ENCODE measurements at regions not wholly inside any gene's neighbourhood (a gene's known extent, or its start where the extent isn't known, plus 50 kb on each side); places are given as distances from the start of the nearest gene placed in this dataset.

GRCh38 chr12:115398311-115398781 is 714.4 kb upstream of the TBX3 start:
- no peaks in the 10 kb centered on the region for H3K27me3 ChIP-seq
- no peaks in the 10 kb centered on the region for H3K36me3 ChIP-seq
- peaks cover 5 to 11% of the 10 kb centered on the region in 2 donors for H3K9me3 ChIP-seq
- TF ChIP-seq POLR2A (IDR thresholded peaks at IDR 0.05) (no peak), CTCF (IDR thresholded peaks at IDR 0.05) (peak in 2 of 3 donors; percentile 36 to 54), POLR2AphosphoS5 (IDR thresholded peaks at IDR 0.05) (peak in 1 of 3 donors; percentile 15)
- no peaks in the 10 kb centered on the region for H3K4me1 ChIP-seq
- intact Hi-C loops (cut with DNase I; ENCODE audit: low total_unique reads): no loop called here
- H3K27ac ChIP-seq: peak overlapping the region in 1 of 2 donors; percentile 25
- DNase-seq (ENCODE audit: low spot score in 2 of 2): peak; percentile 56 to 83
- H3K4me3 ChIP-seq: no peak overlapping the region

- Histone ChIP-seq H3K36me3 (no peaks in the 10 kb centered on the region), H3K27me3 (no peaks in the 10 kb centered on the region), H3K4me1 (no peaks in the 10 kb centered on the region), H3K27ac (no peak overlapping the region), H3K4me3 (no peak overlapping the region), H3K9me3 (peaks cover 5 to 13% of the 10 kb centered on the region in 2 donors)
- intact Hi-C loops (cut with DNase I; ENCODE audit: low total_unique reads): no loop called here
- no peak for DNase-seq (ENCODE audit: low spot score in 2 of 2)
- TF ChIP-seq POLR2AphosphoS5 (IDR thresholded peaks at IDR 0.05) (no peak), CTCF (IDR thresholded peaks at IDR 0.05) (no peak), POLR2A (IDR thresholded peaks at IDR 0.05) (no peak)
These were observed 712.6 kb upstream of the TBX3 start for GRCh38 chr12:115396567-115396966.

GRCh38 chr12:115394496-115395220 is 710.7 kb upstream of the TBX3 start:
- no peaks in the 10 kb centered on the region for H3K27me3 ChIP-seq
- H3K36me3 ChIP-seq: no peaks in the 10 kb centered on the region
- no peaks in the 10 kb centered on the region for H3K4me1 ChIP-seq
- peaks cover 5 to 19% of the 10 kb centered on the region in 2 donors for H3K9me3 ChIP-seq
- no peak overlapping the region for H3K27ac ChIP-seq
- intact Hi-C loops (cut with DNase I; ENCODE audit: low total_unique reads): no loop called here
- no peak for DNase-seq (ENCODE audit: low spot score in 2 of 2)
- H3K4me3 ChIP-seq: no peak overlapping the region
- TF ChIP-seq POLR2AphosphoS5 (IDR thresholded peaks at IDR 0.05) (no peak), POLR2A (IDR thresholded peaks at IDR 0.05) (no peak), CTCF (IDR thresholded peaks at IDR 0.05) (no peak)

GRCh38 chr12:115388139-115388538 is 704.2 kb upstream of the TBX3 start:
- Histone ChIP-seq H3K4me1 (no peaks in the 10 kb centered on the region), H3K9me3 (peaks cover 0 to 8% of the 10 kb centered on the region in 2 donors), H3K27ac (no peak overlapping the region), H3K4me3 (no peak overlapping the region), H3K36me3 (no peaks in the 10 kb centered on the region), H3K27me3 (no peaks in the 10 kb centered on the region)
- TF ChIP-seq CTCF (IDR thresholded peaks at IDR 0.05) (no peak), POLR2A (IDR thresholded peaks at IDR 0.05) (no peak), POLR2AphosphoS5 (IDR thresholded peaks at IDR 0.05) (no peak)
- no peak for DNase-seq (ENCODE audit: low spot score in 2 of 2)
- intact Hi-C loops (cut with DNase I; ENCODE audit: low total_unique reads): no loop called here

GRCh38 chr12:115387467-115387901 is 703.5 kb upstream of the TBX3 start:
- no peak for DNase-seq (ENCODE audit: low spot score in 2 of 2)
- intact Hi-C loops (cut with DNase I; ENCODE audit: low total_unique reads): no loop called here
- Histone ChIP-seq H3K27ac (no peak overlapping the region), H3K36me3 (no peaks in the 10 kb centered on the region), H3K9me3 (peaks cover 0 to 8% of the 10 kb centered on the region in 2 donors), H3K27me3 (no peaks in the 10 kb centered on the region), H3K4me3 (no peak overlapping the region), H3K4me1 (no peaks in the 10 kb centered on the region)
- TF ChIP-seq POLR2A (IDR thresholded peaks at IDR 0.05) (no peak), POLR2AphosphoS5 (IDR thresholded peaks at IDR 0.05) (no peak), CTCF (IDR thresholded peaks at IDR 0.05) (no peak)
